ENCODE measurements at regions not wholly inside any gene's neighbourhood (a gene's known extent, or its start where the extent isn't known, plus 50 kb on each side); places are given as distances from the start of the nearest gene placed in this dataset.

DNA sequence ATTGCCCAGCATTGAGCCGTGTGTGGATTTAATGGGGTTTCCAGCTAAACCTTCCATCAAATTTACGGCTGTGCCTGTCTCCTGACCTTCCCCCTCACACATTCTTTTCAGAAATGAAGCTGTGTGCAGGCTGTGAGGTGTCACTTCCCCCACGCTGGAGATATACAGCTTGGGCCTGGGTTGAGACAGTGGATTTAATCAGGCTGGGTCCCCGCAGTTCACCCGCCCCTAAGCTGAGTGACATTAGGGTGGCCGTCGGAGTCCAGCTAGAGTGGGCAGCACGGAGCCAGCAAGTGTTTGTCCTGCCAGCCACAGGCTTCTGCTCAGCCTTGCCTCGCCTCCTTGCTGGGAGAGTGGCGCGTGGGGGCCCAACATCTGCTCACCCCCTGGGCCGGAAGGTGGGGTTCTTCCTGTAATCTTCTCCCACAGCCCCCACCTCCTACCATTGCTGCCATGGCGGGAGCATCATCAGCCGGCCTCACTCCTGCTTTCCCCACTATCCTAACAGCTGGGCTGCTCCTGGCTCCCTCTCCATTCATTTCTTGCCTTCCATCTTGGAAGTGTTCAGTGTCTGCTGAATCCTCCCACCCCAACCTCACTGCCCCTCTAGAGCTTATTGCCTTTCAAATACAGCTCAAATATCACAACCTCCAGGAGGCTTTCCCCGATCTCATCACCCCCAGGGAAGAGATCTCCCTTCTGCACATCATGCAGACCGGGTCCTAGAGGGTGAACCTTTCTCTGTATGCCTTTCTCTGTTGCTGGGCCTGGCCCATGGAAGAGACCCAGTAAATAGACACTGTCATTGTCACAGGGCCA, 149.0 kb downstream of the GLI2 start:
- DNase-seq, result no peak

DNA sequence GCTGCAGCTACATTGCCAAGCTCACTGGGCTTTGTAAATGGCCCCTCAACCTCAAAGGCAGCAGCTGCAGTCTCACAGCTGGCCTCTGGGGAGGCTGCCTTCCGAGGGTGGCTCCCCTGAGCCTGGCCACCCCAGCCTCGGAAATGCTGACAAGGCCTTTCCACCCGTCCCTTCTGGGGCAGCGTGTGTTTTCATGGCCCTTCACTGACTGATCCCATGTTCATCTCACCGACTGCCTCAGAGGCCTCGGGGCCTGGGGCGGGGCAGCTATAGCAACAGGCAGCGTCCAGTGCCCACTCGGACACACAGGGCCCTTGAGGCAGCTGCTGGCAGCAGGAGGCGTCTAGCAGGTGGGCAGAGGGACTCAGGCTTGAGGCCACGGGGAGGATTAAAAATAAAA, 149.7 kb downstream of the GLI2 start:
- DNase-seq, result no peak

DNA sequence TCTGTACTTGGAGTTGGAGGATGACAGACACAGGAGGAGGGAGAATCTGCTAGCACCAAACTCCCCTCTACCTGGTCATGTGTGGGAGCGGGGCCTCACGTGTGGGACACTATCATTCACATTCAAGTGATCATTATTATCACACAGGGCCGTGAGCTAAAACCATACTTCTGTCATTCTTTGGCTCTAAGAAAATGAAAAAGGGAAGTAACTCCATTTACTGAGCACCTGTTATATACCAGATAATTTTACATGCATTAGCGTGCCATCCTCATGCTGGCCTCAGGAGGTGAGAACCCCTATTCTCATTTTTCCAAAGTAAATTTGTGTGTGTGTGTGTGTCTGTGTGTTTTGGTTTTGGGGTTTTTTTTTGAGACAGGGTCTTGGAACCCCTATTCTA, 150.1 kb downstream of the GLI2 start:
- no peak for DNase-seq

DNA sequence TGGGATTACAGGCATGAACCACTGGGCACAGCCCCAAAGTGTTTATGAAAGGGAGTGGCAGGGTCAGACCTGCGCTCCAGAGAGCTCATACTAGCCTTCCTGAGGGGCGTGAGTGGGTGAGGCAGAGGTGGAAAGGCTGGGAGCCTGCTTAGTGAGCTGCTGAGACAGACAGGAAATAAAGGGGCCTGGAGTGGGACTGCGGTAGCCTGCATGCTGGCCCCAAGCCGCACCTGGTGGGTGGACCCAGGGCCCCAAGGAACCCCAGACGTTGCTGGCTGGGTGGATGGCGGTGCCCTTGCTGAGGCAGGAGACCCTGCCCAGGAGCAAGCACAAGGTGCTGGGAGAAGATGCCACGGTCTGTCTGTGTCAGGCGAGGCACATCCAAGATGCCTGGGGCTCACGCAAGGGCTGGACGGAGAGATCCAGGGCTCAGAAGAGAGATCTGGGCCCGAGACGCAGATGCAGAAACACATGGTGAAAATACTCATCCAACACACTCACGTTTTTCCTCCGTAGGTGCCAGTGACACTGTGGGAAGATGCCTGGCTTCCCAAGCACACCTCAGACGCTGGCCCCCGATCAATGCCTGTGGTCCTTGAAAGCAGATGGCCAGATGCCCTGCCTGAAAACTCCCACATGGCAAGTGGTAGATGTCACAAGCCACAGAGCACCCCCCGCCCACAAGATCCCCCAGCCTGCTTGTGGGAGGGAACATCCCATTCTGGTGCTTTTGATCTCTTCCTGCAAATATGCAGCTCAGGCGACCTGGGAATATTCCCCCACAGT, 151.1 kb downstream of the GLI2 start:
- DNase-seq, result no peak

DNA sequence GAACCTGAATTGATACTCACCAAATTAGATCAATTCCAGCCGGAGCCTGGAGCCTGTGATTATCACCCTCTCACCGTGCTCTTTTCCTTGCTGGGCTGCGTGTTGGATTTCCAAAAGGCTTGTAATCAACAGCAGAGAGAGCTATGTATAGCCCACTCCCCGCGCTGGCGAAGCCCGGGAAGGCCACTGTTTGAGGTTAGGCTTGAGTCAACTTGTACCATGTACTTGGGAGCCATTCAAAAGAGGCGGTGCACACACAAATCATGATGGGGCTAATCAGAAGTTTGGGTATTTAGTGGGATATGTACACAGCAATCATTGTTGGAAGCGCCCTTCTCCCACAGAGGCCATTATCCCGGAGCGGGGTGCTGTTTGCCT, 151.6 kb downstream of the GLI2 start:
- no peak for DNase-seq

DNA sequence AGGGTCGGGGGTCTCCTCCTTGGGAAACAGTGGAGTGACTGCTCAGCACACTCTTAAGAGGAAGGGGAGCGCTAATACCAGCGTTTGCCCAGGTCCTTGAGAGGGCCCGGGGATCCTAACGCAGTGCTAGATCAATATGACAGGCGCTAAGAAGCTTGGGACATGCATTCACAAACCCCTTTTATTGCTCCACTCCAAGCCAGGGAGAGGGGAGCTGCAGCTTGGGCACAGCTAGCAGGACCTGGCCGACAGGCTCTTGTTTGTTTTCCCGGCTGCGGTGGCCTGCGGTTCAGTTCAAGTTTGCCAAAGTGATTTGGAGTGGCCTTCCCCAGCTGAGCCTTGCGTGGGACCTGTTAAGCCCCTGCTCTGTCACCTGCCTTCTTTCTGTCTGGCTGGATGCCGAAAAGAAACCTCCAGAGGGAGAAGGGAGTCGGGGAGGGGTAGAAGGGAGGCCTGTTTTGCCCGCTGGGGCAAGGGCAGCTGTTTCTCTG, 152.1 kb downstream of the GLI2 start:
- DNase-seq, result no peak

DNA sequence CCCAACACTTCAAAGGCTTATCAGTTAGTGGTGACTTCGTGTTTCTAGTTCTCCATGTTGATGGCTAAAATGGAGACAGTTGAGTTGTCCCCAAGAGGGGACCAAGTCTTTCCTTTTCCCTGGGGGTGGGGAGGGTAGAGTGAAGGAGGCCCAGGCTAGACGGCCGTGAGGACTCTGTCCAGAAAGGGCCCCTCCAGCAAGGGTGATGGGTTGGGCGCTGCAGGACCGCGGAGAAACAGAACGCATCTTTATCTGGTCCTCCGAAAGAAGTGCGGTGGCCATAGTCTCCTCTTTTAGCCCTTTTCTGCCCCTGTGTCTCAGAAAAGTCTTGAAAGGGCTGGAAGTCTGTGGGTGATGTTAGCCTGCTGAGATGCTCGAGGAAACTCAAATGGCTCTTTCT, 153.2 kb downstream of the GLI2 start:
- no peak for DNase-seq

DNA sequence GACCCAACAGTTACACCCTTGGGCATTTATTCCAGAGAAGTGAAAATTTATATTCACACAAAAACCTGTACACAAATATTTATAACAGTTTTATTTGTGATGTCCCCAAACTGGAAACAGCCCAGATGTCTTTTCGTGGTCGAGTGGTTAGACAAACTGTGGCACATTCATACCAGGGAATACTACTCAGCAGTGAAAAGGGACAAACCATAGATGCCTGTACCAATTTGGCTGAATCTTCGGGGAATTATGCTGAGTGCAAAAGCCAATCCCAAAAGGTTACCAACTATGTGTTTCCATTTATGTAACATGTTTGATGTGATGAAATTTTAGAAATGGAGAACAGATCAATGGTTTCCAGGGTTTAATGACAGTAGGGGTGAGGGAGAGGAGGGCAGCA, 154.3 kb downstream of the GLI2 start:
- no peak for DNase-seq

DNA sequence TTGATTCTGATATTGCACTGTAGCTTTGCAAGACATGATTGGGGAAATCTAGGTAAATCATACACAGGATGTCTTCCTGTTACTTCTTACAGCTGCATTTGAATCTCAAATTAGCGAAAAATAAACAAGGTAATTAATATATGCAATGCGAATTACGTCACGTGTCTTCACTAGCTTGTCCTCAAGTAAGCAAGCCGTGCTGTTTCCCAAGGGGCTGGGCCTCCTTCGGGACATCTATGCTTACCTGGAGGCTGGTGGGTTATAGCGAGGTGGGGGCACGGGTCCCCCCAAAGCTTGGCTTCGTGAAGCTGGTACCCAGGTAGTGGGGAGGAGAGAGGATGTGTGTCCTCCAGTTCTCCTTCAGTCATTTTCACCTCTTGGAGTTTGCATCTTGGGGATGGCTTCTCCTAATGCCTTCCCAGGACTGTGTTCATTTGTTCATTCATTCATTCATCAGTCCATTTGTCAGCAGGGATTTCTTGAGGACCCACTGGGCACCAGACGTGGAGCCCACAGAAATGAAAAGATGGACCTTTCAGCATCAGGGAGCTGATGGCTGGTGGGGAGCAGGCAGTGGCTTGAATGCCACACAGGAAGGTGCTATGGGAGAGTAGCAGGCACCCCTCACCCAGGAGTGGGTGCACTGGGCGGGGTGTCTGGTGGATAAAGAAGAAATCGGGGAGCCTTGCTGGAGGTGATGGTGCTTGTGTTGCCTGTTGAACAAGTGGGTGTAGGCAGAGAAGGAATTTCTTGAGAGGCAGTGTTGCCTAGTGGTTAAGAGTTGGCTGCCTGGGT, 155.1 kb downstream of the GLI2 start:
- DNase-seq, result no peak

DNA sequence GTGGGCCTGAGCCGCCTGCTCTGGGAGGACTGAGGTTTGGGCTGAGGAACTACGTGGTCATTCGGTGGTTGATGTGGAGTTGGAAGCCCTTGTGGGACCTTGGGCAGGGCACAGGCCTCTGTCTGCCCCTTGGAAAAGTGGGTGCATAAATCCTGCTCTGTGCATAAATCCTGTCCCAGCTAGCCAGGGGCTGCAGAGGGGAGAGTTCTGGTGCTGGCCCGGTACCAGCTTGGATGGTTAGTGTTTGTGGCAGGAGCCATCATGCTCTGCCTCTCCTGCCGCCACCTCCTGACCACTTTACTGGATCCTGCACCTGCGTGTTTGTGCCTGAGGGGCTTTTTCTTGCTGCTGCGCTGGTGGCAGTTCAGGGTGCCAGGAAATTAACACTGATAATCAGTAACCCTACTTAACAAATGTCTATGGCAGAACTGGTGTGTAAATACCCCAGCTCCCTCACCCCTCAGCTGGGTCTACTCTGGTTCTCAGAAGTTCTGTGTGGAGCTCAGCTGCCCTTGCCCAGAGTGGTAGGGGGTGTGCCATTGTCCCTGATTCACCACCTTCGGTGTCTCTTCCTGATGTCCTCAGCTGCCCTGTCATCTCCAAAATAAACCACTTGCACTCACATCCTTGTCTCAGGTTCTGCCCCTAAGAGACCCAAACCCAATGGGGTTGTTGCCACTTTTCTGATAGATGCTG, 156.8 kb downstream of the GLI2 start:
- no peak for DNase-seq

DNA sequence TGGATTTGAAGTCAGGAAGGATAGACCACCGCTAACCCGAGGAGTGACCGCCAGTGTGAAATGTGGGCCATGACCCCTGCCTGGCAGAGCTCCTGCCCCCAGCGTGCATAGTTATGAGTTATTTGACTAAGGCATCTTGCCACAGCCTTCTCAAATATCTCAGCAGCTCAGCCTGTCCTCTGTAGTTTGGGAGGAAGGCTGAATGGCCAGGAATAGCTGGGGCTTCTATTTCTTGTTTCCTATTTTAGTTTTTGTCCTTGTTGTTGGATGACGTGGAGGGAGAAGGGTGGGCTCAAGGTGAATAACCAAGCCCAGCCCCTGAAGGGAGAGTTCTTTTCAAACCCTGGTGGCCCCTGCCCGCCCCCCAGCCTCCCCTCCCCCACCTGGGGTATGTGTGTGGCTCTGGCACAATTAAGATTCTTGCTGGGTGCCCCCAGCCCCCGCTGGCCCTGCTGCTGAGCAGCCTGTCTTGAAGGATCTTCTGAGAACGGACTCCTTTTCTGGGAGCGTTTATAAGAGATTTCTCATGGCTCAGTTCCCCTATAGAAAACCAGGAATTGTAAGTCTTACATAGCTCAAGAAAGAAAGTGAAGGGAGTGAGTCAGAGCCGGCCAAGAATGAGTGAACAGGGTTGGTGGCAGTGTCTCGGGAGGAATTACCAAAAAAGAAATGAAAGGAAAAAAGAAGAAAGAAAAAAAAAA, 157.4 kb downstream of the GLI2 start:
- no peak for DNase-seq

DNA sequence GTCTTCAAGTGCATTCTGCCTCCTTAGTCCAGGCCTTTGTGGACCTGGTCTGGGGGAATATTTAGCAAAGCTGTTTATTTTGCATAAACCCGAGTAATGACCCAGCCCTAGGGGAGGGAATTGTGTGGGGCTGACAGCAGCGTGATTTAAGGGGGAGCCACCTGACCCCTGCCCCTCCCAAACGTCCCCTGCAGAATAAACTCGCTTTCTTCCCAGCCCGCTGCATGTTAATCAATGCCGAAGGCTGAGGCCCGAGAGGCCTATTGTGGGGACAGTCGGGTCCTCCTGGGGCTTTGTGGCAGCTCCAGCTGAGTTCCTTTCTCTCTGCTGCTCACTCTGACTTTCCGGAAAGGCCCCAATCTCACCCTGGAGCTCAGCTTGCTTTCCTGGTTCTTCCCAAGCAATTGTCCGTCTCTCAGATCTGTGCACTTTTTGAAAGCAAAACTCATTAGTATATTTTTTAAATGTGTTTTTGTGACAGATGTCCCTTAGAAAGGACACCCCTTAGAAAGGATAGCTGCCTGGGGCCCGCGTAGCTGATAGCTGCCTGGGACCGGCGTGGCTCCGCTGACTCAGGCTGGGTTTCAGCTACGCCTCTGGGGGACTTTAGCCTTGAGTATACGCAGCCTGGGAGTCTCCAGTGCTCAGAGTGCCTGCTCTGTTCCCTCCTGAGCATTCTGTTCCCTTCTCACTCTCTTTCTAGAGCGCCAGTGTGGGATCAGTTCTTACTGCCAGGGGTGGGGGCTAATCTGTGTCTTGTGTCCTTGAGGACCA, 158.3 kb downstream of the GLI2 start:
- DNase-seq, result no peak

DNA sequence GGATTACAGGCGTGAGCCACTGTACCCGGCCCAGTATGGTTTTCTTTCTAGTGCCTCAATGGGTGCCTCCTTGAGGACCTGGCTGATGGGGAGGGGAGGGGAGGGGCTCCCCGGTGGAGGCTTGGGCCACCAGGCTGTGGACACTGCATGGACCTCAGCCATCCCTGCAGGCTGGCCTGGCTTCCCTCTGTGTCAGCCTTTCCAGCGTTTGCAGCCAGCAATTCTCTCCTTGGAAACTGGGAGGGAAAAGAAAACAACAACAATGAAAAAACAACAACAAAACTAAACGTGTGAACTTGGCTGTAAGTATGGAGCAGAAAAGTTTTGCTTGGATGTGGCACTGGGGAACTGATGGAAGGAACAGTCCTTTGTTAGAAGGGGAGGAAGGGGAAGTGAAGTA, 159.3 kb downstream of the GLI2 start:
- DNase-seq, result no peak

DNA sequence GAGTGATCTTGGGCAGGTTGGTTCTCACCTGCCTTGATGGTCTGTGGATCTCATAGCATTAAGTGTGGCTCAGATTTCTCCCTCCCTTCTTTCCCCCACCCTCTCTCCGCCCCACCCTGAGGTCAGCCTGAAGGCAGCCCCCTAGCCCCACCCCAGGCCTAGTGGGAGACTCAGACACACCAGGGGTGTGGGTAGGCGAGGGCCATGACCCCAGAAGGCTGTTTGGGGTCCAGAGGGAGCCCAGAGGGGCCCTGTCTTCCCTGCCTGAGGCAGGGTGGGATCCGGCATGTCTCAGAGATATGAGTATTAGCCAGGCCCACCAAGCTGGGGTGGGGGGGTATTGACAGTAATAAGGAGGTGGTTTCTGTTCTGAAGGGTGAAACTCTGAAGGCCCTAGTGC, 160.5 kb downstream of the GLI2 start:
- no peak for DNase-seq

DNA sequence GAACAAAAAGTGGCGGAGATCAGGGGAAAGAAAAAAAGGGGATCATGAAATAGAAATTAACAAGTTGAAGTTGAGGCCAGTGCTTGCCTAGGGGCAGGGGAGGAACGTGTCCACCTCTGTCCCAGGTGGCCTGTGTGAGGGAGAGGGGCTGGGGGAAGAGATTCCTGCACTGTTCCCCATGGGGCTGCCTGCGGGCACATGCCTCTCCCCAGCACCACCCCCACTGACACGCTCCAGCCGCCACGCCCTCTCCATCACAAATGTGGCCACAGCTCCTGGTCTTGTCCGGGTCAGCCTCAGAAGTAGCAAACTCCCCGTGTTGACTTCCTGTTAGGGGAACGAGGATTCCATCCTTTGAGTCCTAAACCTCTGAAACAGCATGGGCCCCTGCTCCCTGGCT, 161.2 kb downstream of the GLI2 start:
- no peak for DNase-seq

DNA sequence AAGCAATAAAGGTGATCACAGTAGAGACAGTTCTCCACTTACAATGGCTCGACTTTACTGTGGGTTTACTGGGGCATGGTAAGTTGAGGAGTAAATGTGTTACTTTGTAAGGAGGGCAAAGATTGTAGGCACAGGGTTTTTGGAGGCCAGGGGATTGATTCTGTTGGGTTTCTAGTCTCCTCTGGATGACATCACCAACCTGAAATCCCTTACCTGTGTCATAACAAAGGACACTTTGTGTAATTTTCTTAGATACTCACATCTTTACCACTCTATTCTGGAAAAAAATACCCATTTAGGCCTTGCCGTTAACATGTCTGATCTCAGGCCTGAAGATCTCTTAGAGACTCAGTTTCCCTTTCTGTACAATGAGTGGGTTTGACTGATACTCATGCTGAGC, 161.7 kb downstream of the GLI2 start:
- DNase-seq, result no peak

DNA sequence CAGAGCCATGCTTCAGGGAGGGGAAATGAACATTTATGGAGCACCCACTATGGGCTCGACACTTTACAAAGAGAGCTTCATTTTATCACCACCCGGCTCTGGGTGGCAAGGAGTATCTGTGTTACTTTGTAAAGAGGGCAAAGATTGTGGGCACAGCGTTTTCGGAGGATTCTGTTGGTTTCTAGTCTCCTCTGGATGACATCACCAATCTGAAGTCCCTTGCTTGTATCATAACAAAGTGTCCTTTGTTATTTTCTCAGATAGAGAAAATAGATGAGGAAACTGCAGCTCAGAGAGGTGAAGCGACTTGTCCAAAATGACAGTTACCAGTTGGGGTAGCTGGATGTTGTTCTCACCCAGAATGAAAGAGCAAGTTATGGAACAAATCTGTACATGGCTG, 162.8 kb downstream of the GLI2 start:
- DNase-seq, result no peak

DNA sequence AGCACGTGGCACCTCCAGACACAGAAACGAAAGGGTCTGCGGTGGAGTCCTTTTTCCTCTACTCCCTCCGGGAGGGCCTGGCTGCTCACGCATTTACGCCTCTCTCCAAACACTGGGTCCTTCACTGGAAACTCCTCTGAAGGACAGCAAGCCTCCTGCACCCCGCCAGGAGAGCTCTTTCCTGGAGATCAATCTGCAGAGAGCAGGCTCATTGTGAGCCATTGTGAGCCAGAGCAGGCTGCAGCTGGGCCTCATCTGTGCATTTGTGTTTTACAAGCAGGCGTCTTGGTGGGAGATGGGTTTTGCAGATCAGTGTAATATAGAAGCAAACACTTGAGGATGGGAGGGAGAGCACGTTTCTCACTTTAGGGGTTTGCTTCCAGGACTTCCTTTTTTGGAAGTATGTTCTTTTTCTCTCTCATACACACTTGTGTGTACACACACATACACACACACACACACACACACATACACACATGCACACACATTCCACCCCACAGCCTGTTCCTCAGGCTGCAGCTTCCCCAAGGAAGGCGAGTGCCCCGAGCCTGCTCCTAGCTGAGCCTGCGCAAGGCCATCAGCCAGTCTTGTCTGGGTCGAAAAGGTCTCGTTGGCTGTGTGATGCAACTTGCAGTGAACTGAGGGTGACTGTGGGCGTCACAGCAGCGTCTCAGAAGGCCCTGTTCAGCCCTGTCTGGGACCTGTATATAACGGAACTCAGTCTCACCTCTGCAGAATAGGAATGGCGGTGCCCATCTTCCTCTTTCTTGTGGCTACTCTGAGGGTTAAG, 163.5 kb downstream of the GLI2 start:
- DNase-seq, result no peak

DNA sequence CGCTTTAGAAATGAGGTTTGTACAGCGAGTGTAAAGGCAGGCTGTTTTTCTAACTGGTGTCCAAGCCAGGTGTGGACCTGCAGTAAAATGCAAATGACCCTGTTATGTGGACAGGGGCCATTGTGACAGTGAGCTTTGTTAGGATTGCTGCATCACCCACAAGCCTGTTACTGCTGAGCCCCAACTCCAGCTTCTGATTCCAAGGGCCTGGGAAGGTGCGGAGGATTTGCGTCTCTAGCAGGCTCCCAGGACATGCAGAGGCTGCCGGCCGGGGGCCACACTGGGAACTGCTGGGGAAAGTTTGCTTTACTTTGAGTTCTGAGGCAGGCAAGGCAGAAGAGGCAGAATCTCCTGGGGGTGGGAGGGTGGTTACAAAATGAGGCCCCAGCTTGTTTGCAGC, 164.1 kb downstream of the GLI2 start:
- DNase-seq, result no peak

DNA sequence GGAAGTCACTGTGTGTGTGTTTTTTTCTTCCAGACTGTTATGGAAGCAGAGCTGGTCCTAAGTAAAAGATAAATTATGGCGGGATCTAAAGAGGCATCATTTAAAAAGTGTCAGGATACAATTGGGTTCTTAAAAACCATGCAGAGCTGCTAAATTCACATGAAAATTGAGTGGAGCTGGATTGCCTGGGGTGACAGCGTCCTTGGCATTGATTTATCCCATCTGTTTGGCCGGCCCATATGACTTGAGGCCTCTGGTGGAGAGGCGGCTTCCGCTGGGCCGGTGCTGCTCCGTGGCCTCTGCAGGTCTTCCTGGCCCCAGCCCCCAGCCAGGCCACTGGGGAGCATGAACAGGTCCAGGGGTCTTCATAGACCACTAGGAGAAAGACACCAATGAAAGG, 165.5 kb downstream of the GLI2 start:
- no peak for DNase-seq

DNA sequence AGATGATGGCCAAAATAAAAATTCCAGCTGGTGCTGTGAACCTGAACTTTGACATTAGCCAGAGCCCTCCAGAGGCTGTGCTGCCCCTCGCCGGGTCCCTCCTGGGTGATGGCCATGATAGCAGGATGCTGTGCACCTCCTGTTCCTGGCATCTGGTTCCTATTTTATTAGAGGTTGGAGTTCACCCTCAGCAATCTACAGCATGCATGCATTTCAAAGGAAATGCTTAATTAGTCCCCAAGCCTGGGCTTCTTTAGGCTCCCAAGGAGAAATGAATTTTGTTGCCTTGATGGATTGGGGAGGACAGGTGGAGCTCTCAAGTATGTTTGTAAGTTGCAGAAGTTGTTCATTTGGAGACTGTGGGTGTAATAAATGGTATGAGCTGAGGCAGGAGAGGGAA, 166.9 kb downstream of the GLI2 start:
- no peak for DNase-seq
